ENCODE measurements at regions not wholly inside any gene's neighbourhood (a gene's known extent, or its start where the extent isn't known, plus 50 kb on each side); places are given as distances from the start of the nearest gene placed in this dataset.
"Not testable (repeated sequence)": the region's sequence is repeated elsewhere in the genome, so short reads cannot be mapped to it uniquely, and the experiment has no call there.

DNA sequence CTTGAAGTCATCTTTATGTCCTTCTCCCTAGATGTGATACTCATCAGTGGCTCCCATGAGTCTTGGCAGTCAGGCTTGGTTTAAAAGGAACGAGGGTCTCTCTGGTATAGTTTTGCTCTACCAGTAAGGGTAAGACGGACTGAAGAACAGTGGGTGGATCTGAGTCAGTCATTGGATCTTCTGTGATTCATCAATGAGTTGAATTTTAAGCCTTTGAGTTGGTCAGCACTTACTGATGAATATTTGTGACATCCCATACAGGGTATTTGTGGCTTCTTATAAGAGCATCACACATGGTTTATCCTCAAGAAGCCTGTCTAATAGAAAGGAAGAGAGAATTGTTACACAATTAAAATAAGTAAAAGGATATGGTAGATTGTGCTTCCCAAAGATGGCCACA lies 87.3 kb upstream of the NAMPT start:
- DNase-seq = no peak

DNA sequence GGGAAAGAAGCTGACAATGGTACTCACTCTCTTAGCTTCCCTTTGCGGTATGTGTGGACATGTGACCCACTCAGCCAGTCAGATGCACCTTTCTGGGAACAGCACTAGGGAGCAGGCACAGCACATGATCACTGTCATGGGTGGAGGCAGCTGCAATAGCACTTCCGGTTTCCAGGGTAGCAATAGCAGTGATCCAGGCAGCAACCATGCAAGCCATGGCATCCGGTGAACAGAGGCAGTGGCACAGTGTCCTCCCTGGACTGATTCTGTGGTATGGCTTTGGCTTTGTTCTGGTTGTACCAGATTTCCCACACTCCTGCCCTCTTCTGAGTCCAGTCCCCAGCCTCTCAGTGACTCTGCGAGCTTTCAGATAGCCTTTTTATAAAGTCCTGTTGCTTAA lies 86.8 kb upstream of the NAMPT start:
- DNase-seq = no peak

DNA sequence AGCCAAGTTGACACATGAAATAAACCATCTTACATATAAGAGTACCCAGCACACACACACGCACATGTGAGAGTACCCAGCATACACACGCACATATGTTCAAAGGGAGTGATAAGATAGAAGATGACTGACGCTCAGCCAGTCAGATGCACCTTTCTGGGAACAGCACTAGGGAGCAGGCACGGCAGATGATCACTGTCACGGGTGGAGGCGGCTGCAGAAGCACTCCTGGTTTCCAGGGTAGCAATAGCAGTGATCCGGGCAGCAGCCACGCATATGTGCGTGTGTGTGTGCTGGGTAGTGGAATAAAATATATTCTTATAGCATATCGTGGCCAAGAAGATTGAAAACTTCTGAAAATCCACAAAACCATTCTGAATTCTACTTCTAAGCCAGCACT lies 85.8 kb upstream of the NAMPT start:
- DNase-seq = no peak

- no peak for DNase-seq
These were observed 85.0 kb upstream of the NAMPT start for GRCh38 chr7:106369816-106370215.

DNA sequence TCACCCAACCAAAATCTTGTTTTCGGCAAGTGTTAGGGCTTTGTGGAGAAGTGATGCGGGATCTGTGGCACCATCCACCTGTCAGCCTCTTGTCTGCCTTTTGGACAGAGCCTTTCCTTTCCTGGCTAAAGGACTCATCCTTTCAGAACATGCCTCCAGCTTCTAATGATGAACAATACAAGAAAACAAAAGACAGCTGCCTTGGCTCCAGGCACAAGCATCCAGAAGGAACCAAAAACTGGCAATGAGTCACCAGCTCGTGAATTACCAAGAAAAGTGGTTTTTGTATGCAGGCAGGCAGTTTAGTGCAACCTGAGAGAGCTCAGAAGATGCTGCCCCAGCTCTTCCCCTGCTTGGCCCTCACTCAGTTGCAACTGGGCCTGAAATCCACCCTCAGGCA lies 84.6 kb upstream of the NAMPT start:
- no peak for DNase-seq

GRCh38 chr7:106367664-106368063 lies 82.9 kb upstream of the NAMPT start:
- no peak for DNase-seq

DNA sequence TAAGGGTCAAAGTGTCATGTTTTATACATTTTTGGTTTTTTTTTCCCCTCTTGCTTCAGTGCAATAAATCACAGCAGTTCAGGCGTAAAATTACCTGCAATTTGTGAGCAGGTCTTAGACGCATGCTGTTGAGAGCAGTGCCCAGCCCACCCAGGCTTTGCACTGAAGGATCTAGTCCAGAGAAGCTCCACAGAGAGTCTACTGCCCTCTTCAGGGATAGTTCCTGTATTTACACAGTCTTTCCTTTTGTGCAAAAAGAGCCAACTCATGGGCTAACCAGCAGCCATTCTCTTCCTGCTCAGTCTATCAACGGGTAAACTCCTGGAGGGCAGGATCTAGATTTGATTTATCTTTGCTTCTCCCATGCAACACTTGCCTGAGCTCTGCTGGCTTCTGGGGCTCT lies 82.2 kb upstream of the NAMPT start:
- no peak for DNase-seq

DNA sequence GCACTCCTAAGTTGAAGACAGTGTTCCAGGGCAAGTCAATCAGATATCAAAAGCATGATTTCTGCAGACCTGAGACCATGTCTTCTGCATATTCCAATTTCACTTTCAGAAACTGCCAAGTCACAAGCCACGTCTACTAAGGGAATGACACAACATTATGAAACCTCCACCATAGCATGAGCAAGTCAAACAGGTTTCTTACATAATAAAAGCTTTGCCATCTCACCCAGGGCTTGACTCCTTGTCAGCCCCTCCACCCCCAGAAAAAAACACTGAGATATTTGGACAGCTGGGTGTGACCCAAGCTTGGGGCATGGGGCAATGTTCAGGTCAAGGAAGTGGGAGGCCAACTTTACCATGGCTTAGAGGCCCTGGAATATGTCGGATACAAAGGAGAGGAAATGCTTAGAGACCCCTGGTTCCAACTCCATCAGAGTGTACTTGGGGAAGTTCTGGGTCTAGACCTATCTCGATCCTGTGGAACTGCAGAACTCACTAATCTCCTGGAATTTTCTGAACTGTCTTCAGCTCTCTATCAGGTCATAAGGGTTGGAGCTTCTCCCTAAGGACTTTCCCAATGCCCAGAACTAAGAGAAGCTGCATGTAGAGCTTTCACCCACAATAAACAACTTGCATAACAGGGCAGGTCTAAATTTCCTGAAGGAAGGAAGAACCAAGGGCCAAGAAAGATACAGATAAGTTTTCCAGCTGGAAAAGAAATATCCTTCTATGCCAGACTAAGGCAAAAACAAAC lies 80.6 kb upstream of the NAMPT start:
- no peak for DNase-seq

DNA sequence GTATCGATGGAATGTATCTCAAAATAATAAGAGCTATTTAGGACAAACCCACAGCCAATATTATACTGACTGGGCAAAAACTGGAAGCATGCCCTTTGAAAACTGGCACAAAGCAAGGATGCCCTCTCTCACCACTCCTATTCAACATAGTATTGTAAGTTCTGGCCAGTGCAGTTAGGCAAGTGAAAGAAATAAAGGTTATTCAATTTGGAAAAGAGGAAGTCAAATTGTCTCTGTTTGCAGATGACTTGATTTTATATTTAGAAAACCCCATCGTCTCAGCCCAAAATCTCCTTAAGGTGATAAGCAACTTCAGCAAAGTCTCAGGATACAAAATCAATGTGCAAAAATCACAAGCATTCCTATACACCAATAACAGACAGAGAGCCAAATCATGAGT lies 77.7 kb upstream of the NAMPT start:
- DNase-seq = not testable (repeated sequence)

DNA sequence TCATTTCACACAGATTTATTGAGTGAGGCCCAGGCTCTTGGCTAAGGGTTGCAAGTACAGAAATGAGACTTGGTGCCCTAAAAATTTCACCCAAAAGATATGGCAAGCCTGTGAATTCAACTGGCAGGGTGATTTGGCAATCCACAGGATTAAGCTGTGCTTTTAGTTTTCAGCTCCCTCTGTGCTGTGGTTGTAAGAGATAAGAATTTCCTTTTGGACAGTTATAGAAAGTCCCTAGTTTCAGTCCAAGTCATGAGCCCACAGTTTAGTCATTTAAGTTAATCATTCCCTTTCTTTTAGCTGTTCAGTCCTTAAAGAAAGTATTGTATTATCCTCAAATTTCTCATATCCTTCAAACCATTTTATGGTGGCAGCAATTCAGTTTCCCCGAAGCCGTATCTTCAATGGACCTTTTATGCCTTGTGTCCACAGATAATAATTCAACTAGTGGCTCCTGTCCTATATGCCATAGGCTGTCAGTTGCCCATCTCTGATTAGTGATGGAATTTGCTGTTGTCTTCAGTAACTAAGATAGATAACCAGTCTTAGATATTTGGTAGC lies 73.4 kb upstream of the NAMPT start:
- no peak for DNase-seq

DNA sequence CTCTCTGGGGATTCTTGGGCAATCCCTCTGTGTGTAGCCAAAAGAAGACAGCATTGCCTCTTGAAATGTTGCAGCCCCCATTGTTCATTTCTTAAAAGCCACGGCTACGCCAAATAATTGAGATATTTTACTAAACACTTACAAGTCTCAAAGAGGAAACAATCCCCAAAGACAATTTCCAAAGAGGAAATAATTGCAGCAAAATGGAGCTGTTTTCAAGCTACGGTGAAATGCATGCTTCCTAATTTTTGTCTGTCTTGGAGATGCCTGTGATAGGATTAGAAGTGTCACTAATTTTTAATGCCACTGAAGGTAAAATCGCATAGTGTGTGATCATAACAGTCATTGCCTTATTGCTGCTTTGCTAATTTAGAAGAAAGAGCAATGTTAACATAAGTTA lies 72.9 kb upstream of the NAMPT start:
- DNase-seq = no peak

GRCh38 chr7:106354822-106355221 lies 70.0 kb upstream of the NAMPT start:
- no peak for DNase-seq

DNA sequence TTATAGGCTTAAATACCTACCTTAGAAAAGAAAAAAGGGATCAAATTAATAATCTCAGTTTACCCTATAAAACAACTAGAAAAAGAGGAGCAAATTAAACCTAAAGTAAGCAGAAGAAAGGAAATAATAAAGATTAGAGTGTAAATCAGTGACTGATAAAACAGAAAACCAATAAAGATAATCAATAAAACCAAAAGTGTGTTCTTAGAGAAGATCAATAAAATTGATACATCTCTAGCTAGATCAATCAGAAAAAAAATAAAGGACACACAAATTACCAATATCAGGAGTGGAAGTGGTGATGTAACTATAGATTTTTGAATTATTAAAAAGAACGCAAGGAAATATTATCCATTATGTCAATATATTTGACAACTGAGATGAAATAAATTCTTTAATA lies 69.2 kb upstream of the NAMPT start:
- no peak for DNase-seq

DNA sequence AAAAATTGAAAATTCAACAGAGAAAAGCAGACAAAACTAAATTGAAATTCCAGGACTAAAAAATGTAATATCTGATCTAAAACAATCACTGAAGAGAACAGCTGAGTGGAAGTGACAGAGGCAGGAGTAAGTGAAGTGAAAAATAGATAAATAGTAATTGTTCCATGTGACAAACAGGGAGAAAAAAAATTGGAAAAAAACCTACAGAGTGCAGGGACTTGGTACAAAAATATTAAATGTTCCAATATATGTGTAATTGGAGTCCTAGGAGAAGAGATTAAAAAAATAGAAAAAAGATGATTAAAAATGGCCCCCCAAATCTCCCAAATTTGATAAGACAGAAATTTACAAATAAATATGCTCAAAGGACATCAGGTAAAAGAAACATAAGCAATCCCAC lies 63.4 kb upstream of the NAMPT start:
- no peak for DNase-seq

DNA sequence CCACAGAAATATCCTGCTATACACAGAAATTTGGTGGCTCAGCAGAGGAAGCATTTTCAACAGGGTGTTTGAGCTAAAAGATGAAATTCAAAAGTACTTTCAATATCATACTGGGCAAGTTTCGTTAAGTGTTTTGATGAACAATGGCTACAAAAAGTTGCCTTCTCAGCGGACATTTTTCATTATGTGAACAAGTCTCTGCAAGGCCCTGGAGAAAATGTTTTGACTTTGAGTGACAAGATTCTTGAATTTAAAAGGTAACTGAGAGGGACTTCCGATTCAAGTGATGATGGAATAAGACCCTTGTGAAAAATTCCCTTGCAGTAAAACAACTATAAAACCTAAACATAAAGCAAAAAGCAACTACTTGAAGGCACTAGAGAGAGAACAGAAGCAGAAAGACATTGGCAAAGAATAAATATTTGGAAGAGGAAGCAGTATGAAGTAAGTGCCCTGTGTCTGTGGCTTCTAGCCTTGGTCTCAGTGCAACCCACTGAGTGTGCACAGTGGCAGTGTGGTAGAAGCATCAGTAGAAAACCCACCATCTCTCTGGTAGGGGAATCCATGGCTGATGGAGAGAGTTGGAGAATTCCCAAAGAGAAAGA lies 62.5 kb upstream of the NAMPT start:
- DNase-seq = no peak

GRCh38 chr7:106346678-106347217 lies 62.0 kb upstream of the NAMPT start:
- DNase-seq = no peak

GRCh38 chr7:106346167-106346677 lies 61.4 kb upstream of the NAMPT start:
- no peak for DNase-seq

- DNase-seq = no peak
These were observed 60.8 kb upstream of the NAMPT start for GRCh38 chr7:106345421-106346166.

DNA sequence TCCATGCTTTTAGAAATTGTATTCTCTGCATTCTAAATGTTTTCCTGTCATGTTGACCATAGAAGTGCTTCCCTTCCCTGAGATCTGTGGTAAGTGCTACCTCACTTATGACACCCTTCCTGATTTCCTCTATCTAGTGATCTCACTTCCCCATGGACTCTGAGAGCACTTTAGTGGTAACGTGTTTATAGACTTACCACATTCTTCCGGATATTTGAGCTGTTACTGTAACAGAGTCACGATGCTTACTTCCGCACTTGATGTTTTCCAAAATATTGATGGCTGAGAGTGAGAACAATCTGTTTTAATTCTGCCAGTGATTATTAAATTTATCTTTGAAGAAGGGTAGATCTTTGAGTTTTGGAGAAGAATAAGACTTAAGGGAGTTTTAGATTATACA lies 60.1 kb upstream of the NAMPT start:
- DNase-seq = no peak

- no peak for DNase-seq
These were observed 59.4 kb upstream of the NAMPT start for GRCh38 chr7:106344211-106344610.

DNA sequence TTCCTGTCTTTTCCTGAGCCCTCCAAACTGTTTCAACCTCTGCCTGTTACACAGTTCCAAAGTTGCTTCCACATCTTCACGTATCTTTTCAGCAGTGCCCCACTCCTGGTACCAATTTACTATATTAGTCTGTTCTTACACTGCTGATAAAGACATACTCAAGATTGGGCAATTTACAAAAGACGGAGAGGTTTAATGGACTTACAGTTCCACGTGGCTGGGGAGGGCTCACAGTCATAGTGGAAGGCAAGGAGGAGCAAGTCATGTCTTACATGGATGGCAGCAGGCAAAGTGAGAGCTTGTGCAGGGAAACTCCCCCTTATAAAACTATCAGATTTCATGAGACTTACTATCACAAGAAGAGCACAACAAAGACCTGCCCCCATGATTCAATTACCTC lies 57.3 kb upstream of the NAMPT start:
- DNase-seq = not testable (repeated sequence)

DNA sequence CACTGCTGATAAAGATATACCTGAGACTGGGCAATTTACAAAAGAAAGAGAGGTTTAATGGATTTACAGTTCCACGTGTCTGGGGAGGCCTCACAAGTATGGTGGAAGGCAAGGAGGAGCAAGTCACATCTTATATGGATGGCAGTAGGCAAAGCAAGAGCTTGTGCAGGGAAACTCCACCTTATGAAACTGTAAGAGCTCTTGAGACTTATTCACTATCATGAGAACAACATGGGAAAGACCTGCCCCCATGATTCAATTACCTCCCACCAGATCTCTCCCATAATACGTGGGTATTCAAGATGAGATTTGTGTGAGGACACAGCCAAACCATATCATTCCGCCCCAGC lies 55.4 kb upstream of the NAMPT start:
- not testable (repeated sequence) for DNase-seq

- no peak for DNase-seq
These were observed 54.9 kb upstream of the NAMPT start for GRCh38 chr7:106339513-106340246.
